ENCODE measurements at regions not wholly inside any gene's neighbourhood (a gene's known extent, or its start where the extent isn't known, plus 50 kb on each side); places are given as distances from the start of the nearest gene placed in this dataset.
"Not testable (repeated sequence)": the region's sequence is repeated elsewhere in the genome, so short reads cannot be mapped to it uniquely, and the experiment has no call there.

GRCh38 chr5:34354440-34354839, 301.7 kb upstream of the RAI14 start:
- H3K36me3 ChIP-seq (replicated peaks in 1 of 2); H3K4me3 ChIP-seq; DNase-seq; H3K9me3 ChIP-seq (replicated peaks in 1 of 3); intact Hi-C loops (cut with DNase I); H3K27me3 ChIP-seq; H3K27ac ChIP-seq; H3K4me1 ChIP-seq (replicated peaks in 1 of 2): not testable (repeated sequence)
- WGBS, 4 donors: 57 to 95% (median 78%) methylated on average over 2 of the region's 2 CpGs

- H3K4me3 ChIP-seq; H3K27me3 ChIP-seq; intact Hi-C loops (cut with DNase I); H3K4me1 ChIP-seq (replicated peaks in 1 of 2); H3K27ac ChIP-seq; H3K36me3 ChIP-seq (replicated peaks in 1 of 2); H3K9me3 ChIP-seq (replicated peaks in 1 of 3); DNase-seq: not testable (repeated sequence)
- WGBS, 4 donors: 36 to 64% (median 45%) methylated on average over 1 to 2 of the region's 2 CpGs
Measured at GRCh38 chr5:34371417-34371816, 284.7 kb upstream of the RAI14 start.

GRCh38 chr5:34371817-34372216, 284.3 kb upstream of the RAI14 start:
- 0 to 48% (median 22%) methylated on average over 1 of the region's 1 CpG for WGBS, 4 donors
- H3K9me3 ChIP-seq (replicated peaks in 1 of 3): not testable (repeated sequence)

GRCh38 chr5:34372739-34373138, 283.4 kb upstream of the RAI14 start:
- H3K4me1 ChIP-seq (replicated peaks in 1 of 2); H3K27me3 ChIP-seq; H3K27ac ChIP-seq; H3K36me3 ChIP-seq (replicated peaks in 1 of 2); H3K4me3 ChIP-seq; intact Hi-C loops (cut with DNase I); H3K9me3 ChIP-seq (replicated peaks in 1 of 3): not testable (repeated sequence)
- 13 to 35% (median 25%) methylated on average over 3 to 5 of the region's 5 CpGs for WGBS, 4 donors
- DNase-seq: peak in 1 of 7 donors; percentile 7

More at GRCh38 chr5:34371817-34372216, 284.3 kb upstream of the RAI14 start:
- H3K4me1 ChIP-seq (replicated peaks in 1 of 2); H3K36me3 ChIP-seq (replicated peaks in 1 of 2); H3K4me3 ChIP-seq; DNase-seq; intact Hi-C loops (cut with DNase I); H3K27ac ChIP-seq; H3K27me3 ChIP-seq: not testable (repeated sequence)

- H3K4me3 ChIP-seq; intact Hi-C loops (cut with DNase I); DNase-seq: not testable (repeated sequence)
Measured at GRCh38 chr5:34377651-34378050, 278.5 kb upstream of the RAI14 start.

GRCh38 chr5:34378498-34378897, 277.6 kb upstream of the RAI14 start:
- H3K4me1 ChIP-seq (replicated peaks in 1 of 2); H3K4me3 ChIP-seq; H3K27ac ChIP-seq; DNase-seq; intact Hi-C loops (cut with DNase I); H3K9me3 ChIP-seq (replicated peaks in 1 of 3); H3K36me3 ChIP-seq (replicated peaks in 1 of 2); H3K27me3 ChIP-seq: not testable (repeated sequence)
- 62 to 100% (median 80%) methylated on average over 2 of the region's 2 CpGs for WGBS, 4 donors

More at GRCh38 chr5:34377651-34378050, 278.5 kb upstream of the RAI14 start:
- H3K36me3 ChIP-seq (replicated peaks in 1 of 2); H3K27ac ChIP-seq; H3K27me3 ChIP-seq; H3K4me1 ChIP-seq (replicated peaks in 1 of 2); H3K9me3 ChIP-seq (replicated peaks in 1 of 3): not testable (repeated sequence)
- 14 to 67% (median 31%) methylated on average over 2 of the region's 2 CpGs for WGBS, 4 donors

- H3K9me3 ChIP-seq (replicated peaks in 1 of 3); H3K4me1 ChIP-seq (replicated peaks in 1 of 2); intact Hi-C loops (cut with DNase I); H3K4me3 ChIP-seq; H3K27ac ChIP-seq; H3K27me3 ChIP-seq; H3K36me3 ChIP-seq (replicated peaks in 1 of 2); DNase-seq: not testable (repeated sequence)
- WGBS, 4 donors: 63 to 89% (median 73%) methylated on average over 2 to 3 of the region's 3 CpGs; no CpG with 5 or more reads in 1 of the 4 donors
Measured at GRCh38 chr5:34388754-34389153, 267.4 kb upstream of the RAI14 start.

GRCh38 chr5:34409373-34409772, 246.8 kb upstream of the RAI14 start:
- H3K9me3 ChIP-seq (replicated peaks in 1 of 3): no peaks in the 10 kb centered on the region
- H3K36me3 ChIP-seq (replicated peaks in 1 of 2): no peaks in the 10 kb centered on the region
- intact Hi-C loops (cut with DNase I): no loop called here
- H3K4me3 ChIP-seq: no peak overlapping the region
- H3K27ac ChIP-seq: no peak overlapping the region
- no peak for TF ChIP-seq POLR2A (IDR thresholded peaks at IDR 0.05)
- TF ChIP-seq CTCF (IDR thresholded peaks at IDR 0.05): no peak
- no peak for DNase-seq
- H3K4me1 ChIP-seq (replicated peaks in 1 of 2): no peaks in the 10 kb centered on the region
- no peaks in the 10 kb centered on the region for H3K27me3 ChIP-seq

Data from adrenal gland (tissue), 9 donors.